ENCODE measurements at regions not wholly inside any gene's neighbourhood (a gene's known extent, or its start where the extent isn't known, plus 50 kb on each side); places are given as distances from the start of the nearest gene placed in this dataset.

- Histone ChIP-seq H3K36me3 (no peaks in the 10 kb centered on the region), H3K4me3 (no peak overlapping the region), H3K9me3 (no peaks in the 10 kb centered on the region), H3K27ac (no peak overlapping the region), H3K27me3 (no peaks in the 10 kb centered on the region), H3K4me1 (peaks cover 0 to 13% (median 6%) of the 10 kb centered on the region in 4 donors)
- TF ChIP-seq CTCF (IDR thresholded peaks at IDR 0.05) (no peak), POLR2A (IDR thresholded peaks at IDR 0.05) (no peak)
- intact Hi-C loops (cut with DNase I): no loop called here
- no CpG with 5 or more reads among the region's 4 CpGs for WGBS (ENCODE audit: insufficient coverage, low coverage, low lambda C conversion rate, missing lambda C conversion rate)
- ATAC-seq: no peak
- DNase-seq: no peak
Measured at GRCh38 chr1:4086921-4087320, 186.8 kb upstream of the C1orf174 start.

GRCh38 chr1:4087530-4088420 is 187.7 kb upstream of the C1orf174 start:
- no peak for DNase-seq
- Histone ChIP-seq H3K4me1 (peaks cover 0 to 13% (median 6%) of the 10 kb centered on the region in 4 donors), H3K27ac (no peak overlapping the region), H3K4me3 (no peak overlapping the region), H3K36me3 (no peaks in the 10 kb centered on the region), H3K27me3 (no peaks in the 10 kb centered on the region), H3K9me3 (no peaks in the 10 kb centered on the region)
- no peak for ATAC-seq
- 63% methylated on average over 5 of the region's 9 CpGs for WGBS (ENCODE audit: insufficient coverage, low coverage, low lambda C conversion rate, missing lambda C conversion rate)
- TF ChIP-seq POLR2A (IDR thresholded peaks at IDR 0.05) (no peak), CTCF (IDR thresholded peaks at IDR 0.05) (no peak)
- intact Hi-C loops (cut with DNase I): no loop called here

GRCh38 chr1:4088676-4089075 is 188.6 kb upstream of the C1orf174 start:
- 92% methylated on average over 2 of the region's 15 CpGs for WGBS (ENCODE audit: insufficient coverage, low coverage, low lambda C conversion rate, missing lambda C conversion rate)

GRCh38 chr1:4089421-4090175 is 189.5 kb upstream of the C1orf174 start:
- Histone ChIP-seq H3K27me3 (no peaks in the 10 kb centered on the region), H3K4me3 (no peak overlapping the region), H3K36me3 (no peaks in the 10 kb centered on the region), H3K4me1 (peaks cover 0 to 3% (median under 1%) of the 10 kb centered on the region in 4 donors), H3K27ac (no peak overlapping the region), H3K9me3 (no peaks in the 10 kb centered on the region)
- no peak for TF ChIP-seq POLR2A (IDR thresholded peaks at IDR 0.05)
- no peak for TF ChIP-seq CTCF (IDR thresholded peaks at IDR 0.05)
- DNase-seq (no peak), ATAC-seq (no peak)
- 83% methylated on average over 5 of the region's 15 CpGs for WGBS (ENCODE audit: insufficient coverage, low coverage, low lambda C conversion rate, missing lambda C conversion rate)
- intact Hi-C loops (cut with DNase I): no loop called here

More at GRCh38 chr1:4088676-4089075, 188.6 kb upstream of the C1orf174 start:
- DNase-seq (no peak), ATAC-seq (no peak)
- Histone ChIP-seq H3K36me3 (no peaks in the 10 kb centered on the region), H3K27ac (no peak overlapping the region), H3K4me1 (peaks cover 0 to 8% (median 3%) of the 10 kb centered on the region in 4 donors), H3K4me3 (no peak overlapping the region), H3K9me3 (no peaks in the 10 kb centered on the region), H3K27me3 (no peaks in the 10 kb centered on the region)
- TF ChIP-seq POLR2A (IDR thresholded peaks at IDR 0.05) (no peak), CTCF (IDR thresholded peaks at IDR 0.05) (no peak)
- intact Hi-C loops (cut with DNase I): no loop called here

All from right lobe of liver (tissue), 6 donors.